ENCODE measurements at regions not wholly inside any gene's neighbourhood (a gene's known extent, or its start where the extent isn't known, plus 50 kb on each side); places are given as distances from the start of the nearest gene placed in this dataset.
A peak's percentile ranks its signal among the peaks of the same experiment; 100 is the strongest.

DNA sequence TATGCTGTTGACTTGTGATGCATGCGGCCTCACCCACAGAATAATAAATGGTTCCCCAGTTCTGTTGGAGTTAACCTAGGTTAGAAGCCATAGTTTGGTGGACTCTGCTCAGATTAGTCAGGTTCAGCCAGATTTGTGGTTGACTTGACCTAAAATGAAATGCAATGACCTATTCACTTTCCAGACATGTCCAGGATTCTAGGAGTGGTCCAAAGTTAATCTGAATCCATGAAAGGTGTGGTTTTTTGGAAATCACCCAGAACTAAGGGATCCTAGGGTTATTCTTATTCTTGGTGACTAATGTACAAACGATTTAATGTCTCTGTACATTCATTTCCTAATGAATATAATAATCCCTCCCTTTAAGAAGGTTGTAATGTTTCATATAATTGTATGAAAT lies 88.9 kb upstream of the RBBP8 start:
- ChIA-PET CTCF (no interaction called here), POLR2A (no interaction called here)
- ATAC-seq = no peak
- H3K9me3 ChIP-seq = no peaks in the 10 kb centered on the region
- TF ChIP-seq, protein P1, sequence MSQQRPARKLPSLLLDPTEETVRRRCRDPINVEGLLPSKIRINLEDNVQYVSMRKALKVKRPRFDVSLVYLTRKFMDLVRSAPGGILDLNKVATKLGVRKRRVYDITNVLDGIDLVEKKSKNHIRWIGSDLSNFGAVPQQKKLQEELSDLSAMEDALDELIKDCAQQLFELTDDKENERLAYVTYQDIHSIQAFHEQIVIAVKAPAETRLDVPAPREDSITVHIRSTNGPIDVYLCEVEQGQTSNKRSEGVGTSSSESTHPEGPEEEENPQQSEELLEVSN (IDR thresholded peaks at IDR 0.05; ENCODE audit: borderline replicate concordance, low read depth) = no peak
- no peak for TF ChIP-seq TFCP2L1 (CRISPR knock-in tag; IDR thresholded peaks at IDR 0.05)
- no peak for TF ChIP-seq HOXA7 (CRISPR knock-in tag; IDR thresholded peaks at IDR 0.05)
- TF ChIP-seq CHD2 (IDR thresholded peaks at IDR 0.05; ENCODE audit: low read length, partially characterized antibody) = no peak
- TF ChIP-seq RCOR1 (IDR thresholded peaks at IDR 0.05; ENCODE audit: low read depth, low read length) = no peak
- TF ChIP-seq NFE2L2 (conservative IDR thresholded peaks at IDR 0.05; ENCODE audit: low read length) = no peak
- TF ChIP-seq SMC3 (IDR thresholded peaks at IDR 0.05) = no peak
- TF ChIP-seq KDM1A (IDR thresholded peaks at IDR 0.05; ENCODE audit: low read depth) = no peak
- TF ChIP-seq HOXB13 (CRISPR knock-in tag; IDR thresholded peaks at IDR 0.05; ENCODE audit: low read depth) = no peak
- no peak for TF ChIP-seq POLR2A (IDR thresholded peaks at IDR 0.05; ENCODE audit: low read length)
- TF ChIP-seq ZFP36 (IDR thresholded peaks at IDR 0.05; ENCODE audit: borderline replicate concordance, partially characterized antibody) = no peak
- TF ChIP-seq ZC3H11A (IDR thresholded peaks at IDR 0.05) = no peak
- TF ChIP-seq EP300 (IDR thresholded peaks at IDR 0.05) = no peak
- TF ChIP-seq ZSCAN20 (CRISPR knock-in tag; IDR thresholded peaks at IDR 0.05) = no peak
- TF ChIP-seq, protein P2, sequence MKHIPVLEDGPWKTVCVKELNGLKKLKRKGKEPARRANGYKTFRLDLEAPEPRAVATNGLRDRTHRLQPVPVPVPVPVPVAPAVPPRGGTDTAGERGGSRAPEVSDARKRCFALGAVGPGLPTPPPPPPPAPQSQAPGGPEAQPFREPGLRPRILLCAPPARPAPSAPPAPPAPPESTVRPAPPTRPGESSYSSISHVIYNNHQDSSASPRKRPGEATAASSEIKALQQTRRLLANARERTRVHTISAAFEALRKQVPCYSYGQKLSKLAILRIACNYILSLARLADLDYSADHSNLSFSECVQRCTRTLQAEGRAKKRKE (CRISPR knock-in tag; IDR thresholded peaks at IDR 0.05; ENCODE audit: low read depth) = no peak
- 49% methylated on average over 2 of the region's 2 CpGs for WGBS (ENCODE audit: missing lambda C conversion rate)
- H3K27ac ChIP-seq = peak overlapping the region in 1 of 2 experiments; percentile 35; a peak in 2 of 6 replicates
- H3K4me2 ChIP-seq = peak overlapping the region; percentile 4; the same call in 1 of the 3 replicates
- DNase-seq (ENCODE audit: low read depth in 1 of 2, low spot score in 1 of 2) = peak in 1 of 2 experiments; percentile 6
- H3K4me1 ChIP-seq = peaks cover 18% of the 10 kb centered on the region; the same call in 1 of the 3 replicates
- FAIRE-seq = no peak
- H3K4me3 ChIP-seq = no peak overlapping the region

DNA sequence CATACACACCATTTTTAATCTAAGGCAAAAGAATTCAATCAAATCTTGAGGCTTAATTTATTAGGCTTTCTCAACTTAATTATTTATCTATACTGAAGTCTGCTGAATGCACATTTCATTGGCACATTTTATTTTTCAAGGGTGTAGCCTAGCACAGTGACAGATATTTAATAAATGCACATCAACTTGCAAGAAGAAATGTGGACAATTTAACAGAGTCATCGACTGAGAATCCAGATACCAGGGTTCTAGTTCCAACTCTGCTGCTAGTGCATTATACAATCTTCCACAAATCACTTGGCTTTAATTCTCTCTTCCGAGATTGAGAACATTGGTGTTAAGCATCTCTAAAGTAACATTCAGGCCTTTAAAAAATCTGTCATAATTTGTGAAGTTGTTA lies 88.5 kb upstream of the RBBP8 start:
- no peak overlapping the region for H3K27ac ChIP-seq
- ChIA-PET CTCF (no interaction called here), POLR2A (no interaction called here)
- peaks cover 18% of the 10 kb centered on the region; the same call in 1 of the 3 replicates for H3K4me1 ChIP-seq
- TF ChIP-seq, protein P3, sequence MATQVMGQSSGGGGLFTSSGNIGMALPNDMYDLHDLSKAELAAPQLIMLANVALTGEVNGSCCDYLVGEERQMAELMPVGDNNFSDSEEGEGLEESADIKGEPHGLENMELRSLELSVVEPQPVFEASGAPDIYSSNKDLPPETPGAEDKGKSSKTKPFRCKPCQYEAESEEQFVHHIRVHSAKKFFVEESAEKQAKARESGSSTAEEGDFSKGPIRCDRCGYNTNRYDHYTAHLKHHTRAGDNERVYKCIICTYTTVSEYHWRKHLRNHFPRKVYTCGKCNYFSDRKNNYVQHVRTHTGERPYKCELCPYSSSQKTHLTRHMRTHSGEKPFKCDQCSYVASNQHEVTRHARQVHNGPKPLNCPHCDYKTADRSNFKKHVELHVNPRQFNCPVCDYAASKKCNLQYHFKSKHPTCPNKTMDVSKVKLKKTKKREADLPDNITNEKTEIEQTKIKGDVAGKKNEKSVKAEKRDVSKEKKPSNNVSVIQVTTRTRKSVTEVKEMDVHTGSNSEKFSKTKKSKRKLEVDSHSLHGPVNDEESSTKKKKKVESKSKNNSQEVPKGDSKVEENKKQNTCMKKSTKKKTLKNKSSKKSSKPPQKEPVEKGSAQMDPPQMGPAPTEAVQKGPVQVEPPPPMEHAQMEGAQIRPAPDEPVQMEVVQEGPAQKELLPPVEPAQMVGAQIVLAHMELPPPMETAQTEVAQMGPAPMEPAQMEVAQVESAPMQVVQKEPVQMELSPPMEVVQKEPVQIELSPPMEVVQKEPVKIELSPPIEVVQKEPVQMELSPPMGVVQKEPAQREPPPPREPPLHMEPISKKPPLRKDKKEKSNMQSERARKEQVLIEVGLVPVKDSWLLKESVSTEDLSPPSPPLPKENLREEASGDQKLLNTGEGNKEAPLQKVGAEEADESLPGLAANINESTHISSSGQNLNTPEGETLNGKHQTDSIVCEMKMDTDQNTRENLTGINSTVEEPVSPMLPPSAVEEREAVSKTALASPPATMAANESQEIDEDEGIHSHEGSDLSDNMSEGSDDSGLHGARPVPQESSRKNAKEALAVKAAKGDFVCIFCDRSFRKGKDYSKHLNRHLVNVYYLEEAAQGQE (IDR thresholded peaks at IDR 0.05) = no peak
- TF ChIP-seq POLR2AphosphoS2 (conservative IDR thresholded peaks at IDR 0.05; ENCODE audit: low read length) = no peak
- no peak for TF ChIP-seq CEBPB (IDR thresholded peaks at IDR 0.05)
- TF ChIP-seq EHMT2 (IDR thresholded peaks at IDR 0.05; ENCODE audit: low read depth) = no peak
- TF ChIP-seq, protein P4, sequence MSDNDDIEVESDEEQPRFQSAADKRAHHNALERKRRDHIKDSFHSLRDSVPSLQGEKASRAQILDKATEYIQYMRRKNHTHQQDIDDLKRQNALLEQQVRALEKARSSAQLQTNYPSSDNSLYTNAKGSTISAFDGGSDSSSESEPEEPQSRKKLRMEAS (IDR thresholded peaks at IDR 0.05) = no peak
- TF ChIP-seq, protein P2 (CRISPR knock-in tag; IDR thresholded peaks at IDR 0.05; ENCODE audit: low read depth) = no peak
- TF ChIP-seq HDAC2 (IDR thresholded peaks at IDR 0.05) = no peak
- no peak for TF ChIP-seq RFX5 (IDR thresholded peaks at IDR 0.05)
- no peak for TF ChIP-seq EP300 (IDR thresholded peaks at IDR 0.05)
- TF ChIP-seq MAZ (IDR thresholded peaks at IDR 0.05; ENCODE audit: borderline replicate concordance, low read depth, low read length) = no peak
- no peak for TF ChIP-seq NR3C1 (IDR thresholded peaks at IDR 0.05)
- no peak for TF ChIP-seq RCOR1 (IDR thresholded peaks at IDR 0.05; ENCODE audit: low read depth, low read length)
- TF ChIP-seq GATA3 (IDR thresholded peaks at IDR 0.05; ENCODE audit: borderline replicate concordance) = no peak
- TF ChIP-seq, protein P5, sequence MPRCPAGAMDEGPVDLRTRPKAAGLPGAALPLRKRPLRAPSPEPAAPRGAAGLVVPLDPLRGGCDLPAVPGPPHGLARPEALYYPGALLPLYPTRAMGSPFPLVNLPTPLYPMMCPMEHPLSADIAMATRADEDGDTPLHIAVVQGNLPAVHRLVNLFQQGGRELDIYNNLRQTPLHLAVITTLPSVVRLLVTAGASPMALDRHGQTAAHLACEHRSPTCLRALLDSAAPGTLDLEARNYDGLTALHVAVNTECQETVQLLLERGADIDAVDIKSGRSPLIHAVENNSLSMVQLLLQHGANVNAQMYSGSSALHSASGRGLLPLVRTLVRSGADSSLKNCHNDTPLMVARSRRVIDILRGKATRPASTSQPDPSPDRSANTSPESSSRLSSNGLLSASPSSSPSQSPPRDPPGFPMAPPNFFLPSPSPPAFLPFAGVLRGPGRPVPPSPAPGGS (IDR thresholded peaks at IDR 0.05) = no peak
- H3K4me3 ChIP-seq = no peak overlapping the region
- FAIRE-seq = no peak
- no peaks in the 10 kb centered on the region for H3K9me3 ChIP-seq
- no peak for DNase-seq (ENCODE audit: low read depth in 1 of 2, low spot score in 1 of 2)
- 50% methylated on average over 2 of the region's 2 CpGs for WGBS (ENCODE audit: missing lambda C conversion rate)
- H3K4me2 ChIP-seq = peak overlapping the region; percentile 4; the same call in 1 of the 3 replicates
- ATAC-seq = no peak
